GM12878 (cell line): ENCODE measurements at regions not wholly inside any gene's neighbourhood (a gene's known extent, or its start where the extent isn't known, plus 50 kb on each side); places are given as distances from the start of the nearest gene placed in this dataset.

Experiments
- ATAC-seq: fragments of 200-7000 bp; cut with Tn5 transposase; 3 replicates; pipeline ENCODE4 v1.9.1; 2020; ENCODE audit warnings: mild to moderate bottlenecking, moderate library complexity
- BruUV-seq: library from RNA; stranded (reverse); fragments of 400-500 nt; replicated peaks from 2 replicates; lab custom pipeline; 2021; lab: Mats Ljungman, UMichigan
- CTCF ChIA-PET: fragments of 300-600 bp; sonication (Branson Sonifier 250); formaldehyde crosslinking; extraction: SDS; loops from one replicate; lab custom pipeline; 2021; ENCODE audit warnings: inconsistent platforms; lab: Yijun Ruan, JAX
- POLR2A ChIA-PET: fragments of 350-600 bp; formaldehyde crosslinking; extraction: SDS; loops from one replicate; lab custom pipeline; 2021; ENCODE audit warnings: inconsistent platforms; lab: Charles Lee
- RAD21 ChIA-PET: fragments of 300-600 bp; sonication (Branson Sonifier 250); formaldehyde crosslinking; loops from one replicate; lab custom pipeline; 2023; ENCODE audit warnings: antibody characterized with exemption; ENCODE audit not compliant: unreplicated experiment; lab: Charles Lee
- SMC1A ChIA-PET: fragments of 300-600 bp; sonication (Branson Sonifier 250); formaldehyde crosslinking; loops from one replicate; lab custom pipeline; 2023; ENCODE audit not compliant: unreplicated experiment, uncharacterized antibody; lab: Charles Lee
- DNase-seq: peaks from one replicate; pipeline ENCODE4 v3.0.0-alpha.2; 2011; ENCODE audit warnings: low read depth, low spot score
- FAIRE-seq: peaks from 3 replicates; lab custom pipeline; 2011; peaks lifted over from hg19 to GRCh38; lab: Jason Lieb, UNC
- H2AFZ ChIP-seq: 2 replicates; pipeline ENCODE4 v1.6.0; 2011; ENCODE audit warnings: low read depth, low read length, control low read depth; ENCODE audit not compliant: control insufficient read depth
- H3K27ac ChIP-seq: 2 replicates; pipeline ENCODE4 v1.5.1; 2011; ENCODE audit warnings: control low read depth; ENCODE audit not compliant: control insufficient read depth, insufficient read depth
- H3K27me3 ChIP-seq, 2 experiments: replicated peaks in 1 of 2; 2 replicates each; pipeline versions ENCODE4 v1.6.0 to v1.6.1; 2011; ENCODE audit warnings: low read length in 1 of 2; ENCODE audit not compliant: control insufficient read depth in 2 of 2, insufficient read depth in 2 of 2
- H3K36me3 ChIP-seq, 2 experiments: 2 replicates each; pipeline ENCODE4 v1.5.1; 2011; ENCODE audit warnings: low read length in 1 of 2; ENCODE audit not compliant: control insufficient read depth in 2 of 2, insufficient read depth in 2 of 2
- H3K4me1 ChIP-seq: 2 replicates; pipeline ENCODE4 v1.6.1; 2011; ENCODE audit warnings: mild to moderate bottlenecking, low read length, moderate library complexity, mixed read lengths; ENCODE audit not compliant: control insufficient read depth, insufficient read depth
- H3K4me2 ChIP-seq: 2 replicates; pipeline ENCODE4 v1.6.0; 2011; ENCODE audit warnings: control low read depth; ENCODE audit not compliant: control insufficient read depth, insufficient read depth
- H3K4me3 ChIP-seq: fragments of 200-600 bp; sonication (generic); 2 replicates; pipeline ENCODE4 v1.5.1; 2016
- H3K79me2 ChIP-seq: 2 replicates; pipeline ENCODE4 v1.6.0; 2011; ENCODE audit warnings: low read length; ENCODE audit not compliant: control insufficient read depth, insufficient read depth
- H3K9ac ChIP-seq: 2 replicates; pipeline ENCODE4 v1.8.0; 2011; ENCODE audit warnings: low read length, control low read depth, mixed read lengths; ENCODE audit not compliant: control insufficient read depth, insufficient read depth
- H3K9me3 ChIP-seq: replicated peaks from 3 replicates; pipeline ENCODE4 v1.5.1; 2011; ENCODE audit warnings: mild to moderate bottlenecking, low read length; ENCODE audit not compliant: control insufficient read depth, insufficient read depth
- H4K20me1 ChIP-seq: 2 replicates; pipeline ENCODE4 v1.6.0; 2011; ENCODE audit not compliant: control insufficient read depth, insufficient read depth
- CHD1 ChIP-seq: IDR thresholded peaks from 2 replicates; pipeline ENCODE4 v1.6.1; 2012; ENCODE audit warnings: low read depth, low read length, improper control_type of control experiment
- POLR2AphosphoS5 ChIP-seq: IDR thresholded peaks from 2 replicates; pipeline ENCODE4 v1.6.1; 2011; ENCODE audit warnings: mild to moderate bottlenecking, low read length, inconsistent platforms
- POU2F2 ChIP-seq: IDR thresholded peaks from 3 replicates; pipeline ENCODE4 v1.6.1; 2011; ENCODE audit warnings: low read depth, mild to moderate bottlenecking, low read length, borderline replicate concordance
- ZNF207 ChIP-seq: fragments of 450-650 bp; IDR thresholded peaks from 2 replicates; pipeline ENCODE4 v1.6.1; 2014; ENCODE audit warnings: antibody characterized with exemption, mild to moderate bottlenecking, borderline replicate concordance
- ZNF217 ChIP-seq: fragments of 450-650 bp; IDR thresholded peaks from 2 replicates; pipeline ENCODE4 v1.6.1; 2017; ENCODE audit warnings: antibody characterized with exemption, mild to moderate bottlenecking
- ZNF274 ChIP-seq: IDR thresholded peaks from one replicate; pipeline ENCODE4 v1.8.0; 2011; ENCODE audit not compliant: insufficient read length, insufficient read depth
- ZZZ3 ChIP-seq: IDR thresholded peaks from 2 replicates; pipeline ENCODE4 v1.6.1; 2011; ENCODE audit warnings: low read depth; ENCODE audit not compliant: control insufficient read depth, insufficient read length
- in situ Hi-C: fragments of 300-500 bp; cut with MboI; formaldehyde crosslinking; loops from 9 replicates; pipeline ENCODE4 v1.14.3; 2018; ENCODE audit warnings: mixed read lengths
- intact Hi-C: fragments of 100-400 bp; cut with micrococcal nuclease; formaldehyde crosslinking; loops from one replicate; pipeline ENCODE4 v1.14.2; 2022; ENCODE audit not compliant: unreplicated experiment
- TF ChIP-seq, protein P1 (sequence below): fragments of 450-650 bp; IDR thresholded peaks from 2 replicates; pipeline ENCODE4 v1.6.1; 2017; ENCODE audit warnings: mild to moderate bottlenecking, moderate library complexity
- TF ChIP-seq, protein P2 (sequence below): IDR thresholded peaks from 2 replicates; pipeline ENCODE4 v1.6.1; 2011; ENCODE audit warnings: low read depth, low read length, improper control_type of control experiment, borderline replicate concordance
- TF ChIP-seq, protein P3 (sequence below), 3 experiments: IDR thresholded peaks in 2 of 3; conservative IDR thresholded peaks in 1 of 3; 2 replicates each; pipeline ENCODE4 v1.5.1; 2011; ENCODE audit warnings: low read depth in 3 of 3, low read length in 3 of 3, mild to moderate bottlenecking in 3 of 3, control low read depth in 2 of 3, moderate library complexity in 2 of 3, inconsistent platforms in 1 of 3, mixed read lengths in 1 of 3; ENCODE audit not compliant: control insufficient read depth in 2 of 3, insufficient read depth in 1 of 3; ENCODE audit errors: extremely low read depth in 1 of 3
- TF ChIP-seq, protein P4 (sequence below): fragments of 450-650 bp; IDR thresholded peaks from 2 replicates; pipeline ENCODE4 v1.6.1; 2017; ENCODE audit warnings: mild to moderate bottlenecking
- TF ChIP-seq, protein P5 (sequence below): fragments of 450-650 bp; IDR thresholded peaks from 2 replicates; pipeline ENCODE4 v1.6.1; 2016; ENCODE audit warnings: mild to moderate bottlenecking

DNA sequence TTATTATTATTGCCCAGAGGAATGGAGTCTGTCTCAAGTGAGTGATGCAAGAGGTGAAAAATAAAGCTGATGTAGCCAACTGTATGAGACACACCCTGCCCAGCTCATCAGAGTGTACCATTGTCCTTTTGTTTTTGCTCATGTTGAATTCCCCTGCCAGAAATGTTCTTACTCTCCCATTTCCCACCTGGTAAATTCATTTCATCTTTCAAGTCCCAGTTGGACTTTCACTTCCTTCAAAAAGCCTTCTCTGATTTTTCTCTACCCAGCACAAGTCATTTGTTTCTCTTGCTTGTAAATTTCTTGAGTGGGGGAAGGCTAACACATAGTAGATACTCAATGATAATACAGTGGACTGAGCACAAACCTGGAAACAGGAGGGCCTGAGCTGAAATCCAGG is 394.5 kb upstream of the ZNF462 start:
- H3K36me3 ChIP-seq = no peaks in the 10 kb centered on the region
- intact Hi-C loops (loop anchor here (1.0 kb wide), 1 partner anchor 47 kb away; no protein-coding TSS in a partner anchor), in situ Hi-C loops (no loop called here)
- ChIA-PET CTCF (interaction anchor here (0.7 to 1.3 kb wide), 4 partner anchors 12 to 163 kb away, joined by 3 read pairs; no protein-coding TSS in a partner anchor), RAD21 (interaction anchor here (0.7 to 2.0 kb wide), 10 partner anchors 35 to 285 kb away, joined by 3 to 11 read pairs (median 4); no protein-coding TSS in a partner anchor), SMC1A (interaction anchor here (0.8 to 3.2 kb wide), 19 partner anchors 9 to 161 kb away, joined by 3 to 22 read pairs (median 6); no protein-coding TSS in a partner anchor), POLR2A (interaction anchor here (0.6 to 1.4 kb wide), 4 partner anchors 20 to 822 kb away, joined by 3 to 5 read pairs (median 4); no protein-coding TSS in a partner anchor)
- H3K4me1 ChIP-seq = peaks cover 6% of the 10 kb centered on the region; the same call in 1 of the 2 replicates
- no peaks in the 10 kb centered on the region for H3K27me3 ChIP-seq
- ATAC-seq (peak; percentile 93), FAIRE-seq (no peak), DNase-seq (peak; percentile 62)
- H3K4me3 ChIP-seq = no peak overlapping the region
- H3K9ac ChIP-seq = no peak overlapping the region
- no peaks in the 10 kb centered on the region; the same call in 2 of the 3 replicates for H3K9me3 ChIP-seq
- H3K27ac ChIP-seq = no peak overlapping the region
- no peaks in the 10 kb centered on the region for H4K20me1 ChIP-seq
- no TSS peak for BruUV-seq
- no peaks in the 10 kb centered on the region for H3K79me2 ChIP-seq
- H3K4me2 ChIP-seq = no peak overlapping the region
- no peak overlapping the region for H2AFZ ChIP-seq
- TF ChIP-seq, protein P1, sequence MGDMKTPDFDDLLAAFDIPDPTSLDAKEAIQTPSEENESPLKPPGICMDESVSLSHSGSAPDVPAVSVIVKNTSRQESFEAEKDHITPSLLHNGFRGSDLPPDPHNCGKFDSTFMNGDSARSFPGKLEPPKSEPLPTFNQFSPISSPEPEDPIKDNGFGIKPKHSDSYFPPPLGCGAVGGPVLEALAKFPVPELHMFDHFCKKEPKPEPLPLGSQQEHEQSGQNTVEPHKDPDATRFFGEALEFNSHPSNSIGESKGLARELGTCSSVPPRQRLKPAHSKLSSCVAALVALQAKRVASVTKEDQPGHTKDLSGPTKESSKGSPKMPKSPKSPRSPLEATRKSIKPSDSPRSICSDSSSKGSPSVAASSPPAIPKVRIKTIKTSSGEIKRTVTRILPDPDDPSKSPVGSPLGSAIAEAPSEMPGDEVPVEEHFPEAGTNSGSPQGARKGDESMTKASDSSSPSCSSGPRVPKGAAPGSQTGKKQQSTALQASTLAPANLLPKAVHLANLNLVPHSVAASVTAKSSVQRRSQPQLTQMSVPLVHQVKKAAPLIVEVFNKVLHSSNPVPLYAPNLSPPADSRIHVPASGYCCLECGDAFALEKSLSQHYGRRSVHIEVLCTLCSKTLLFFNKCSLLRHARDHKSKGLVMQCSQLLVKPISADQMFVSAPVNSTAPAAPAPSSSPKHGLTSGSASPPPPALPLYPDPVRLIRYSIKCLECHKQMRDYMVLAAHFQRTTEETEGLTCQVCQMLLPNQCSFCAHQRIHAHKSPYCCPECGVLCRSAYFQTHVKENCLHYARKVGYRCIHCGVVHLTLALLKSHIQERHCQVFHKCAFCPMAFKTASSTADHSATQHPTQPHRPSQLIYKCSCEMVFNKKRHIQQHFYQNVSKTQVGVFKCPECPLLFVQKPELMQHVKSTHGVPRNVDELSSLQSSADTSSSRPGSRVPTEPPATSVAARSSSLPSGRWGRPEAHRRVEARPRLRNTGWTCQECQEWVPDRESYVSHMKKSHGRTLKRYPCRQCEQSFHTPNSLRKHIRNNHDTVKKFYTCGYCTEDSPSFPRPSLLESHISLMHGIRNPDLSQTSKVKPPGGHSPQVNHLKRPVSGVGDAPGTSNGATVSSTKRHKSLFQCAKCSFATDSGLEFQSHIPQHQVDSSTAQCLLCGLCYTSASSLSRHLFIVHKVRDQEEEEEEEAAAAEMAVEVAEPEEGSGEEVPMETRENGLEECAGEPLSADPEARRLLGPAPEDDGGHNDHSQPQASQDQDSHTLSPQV = no peak
- TF ChIP-seq, protein P2, sequence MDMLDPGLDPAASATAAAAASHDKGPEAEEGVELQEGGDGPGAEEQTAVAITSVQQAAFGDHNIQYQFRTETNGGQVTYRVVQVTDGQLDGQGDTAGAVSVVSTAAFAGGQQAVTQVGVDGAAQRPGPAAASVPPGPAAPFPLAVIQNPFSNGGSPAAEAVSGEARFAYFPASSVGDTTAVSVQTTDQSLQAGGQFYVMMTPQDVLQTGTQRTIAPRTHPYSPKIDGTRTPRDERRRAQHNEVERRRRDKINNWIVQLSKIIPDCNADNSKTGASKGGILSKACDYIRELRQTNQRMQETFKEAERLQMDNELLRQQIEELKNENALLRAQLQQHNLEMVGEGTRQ = no peak
- TF ChIP-seq ZNF274 (no peak), POU2F2 (no peak), ZNF207 (no peak), POLR2AphosphoS5 (no peak), ZZZ3 (no peak), CHD1 (no peak), ZNF217 (no peak; the same call in 1 of the 2 replicates)
- TF ChIP-seq, protein P3, sequence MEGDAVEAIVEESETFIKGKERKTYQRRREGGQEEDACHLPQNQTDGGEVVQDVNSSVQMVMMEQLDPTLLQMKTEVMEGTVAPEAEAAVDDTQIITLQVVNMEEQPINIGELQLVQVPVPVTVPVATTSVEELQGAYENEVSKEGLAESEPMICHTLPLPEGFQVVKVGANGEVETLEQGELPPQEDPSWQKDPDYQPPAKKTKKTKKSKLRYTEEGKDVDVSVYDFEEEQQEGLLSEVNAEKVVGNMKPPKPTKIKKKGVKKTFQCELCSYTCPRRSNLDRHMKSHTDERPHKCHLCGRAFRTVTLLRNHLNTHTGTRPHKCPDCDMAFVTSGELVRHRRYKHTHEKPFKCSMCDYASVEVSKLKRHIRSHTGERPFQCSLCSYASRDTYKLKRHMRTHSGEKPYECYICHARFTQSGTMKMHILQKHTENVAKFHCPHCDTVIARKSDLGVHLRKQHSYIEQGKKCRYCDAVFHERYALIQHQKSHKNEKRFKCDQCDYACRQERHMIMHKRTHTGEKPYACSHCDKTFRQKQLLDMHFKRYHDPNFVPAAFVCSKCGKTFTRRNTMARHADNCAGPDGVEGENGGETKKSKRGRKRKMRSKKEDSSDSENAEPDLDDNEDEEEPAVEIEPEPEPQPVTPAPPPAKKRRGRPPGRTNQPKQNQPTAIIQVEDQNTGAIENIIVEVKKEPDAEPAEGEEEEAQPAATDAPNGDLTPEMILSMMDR (IDR thresholded peaks at IDR 0.05 in 2 of 3, conservative IDR thresholded peaks at IDR 0.05 in 1 of 3; ENCODE audit: control insufficient read depth in 2 of 3, extremely low read depth in 1 of 3, insufficient read depth in 1 of 3, low read depth in 3 of 3, low read length in 3 of 3) = no peak
- TF ChIP-seq, protein P4, sequence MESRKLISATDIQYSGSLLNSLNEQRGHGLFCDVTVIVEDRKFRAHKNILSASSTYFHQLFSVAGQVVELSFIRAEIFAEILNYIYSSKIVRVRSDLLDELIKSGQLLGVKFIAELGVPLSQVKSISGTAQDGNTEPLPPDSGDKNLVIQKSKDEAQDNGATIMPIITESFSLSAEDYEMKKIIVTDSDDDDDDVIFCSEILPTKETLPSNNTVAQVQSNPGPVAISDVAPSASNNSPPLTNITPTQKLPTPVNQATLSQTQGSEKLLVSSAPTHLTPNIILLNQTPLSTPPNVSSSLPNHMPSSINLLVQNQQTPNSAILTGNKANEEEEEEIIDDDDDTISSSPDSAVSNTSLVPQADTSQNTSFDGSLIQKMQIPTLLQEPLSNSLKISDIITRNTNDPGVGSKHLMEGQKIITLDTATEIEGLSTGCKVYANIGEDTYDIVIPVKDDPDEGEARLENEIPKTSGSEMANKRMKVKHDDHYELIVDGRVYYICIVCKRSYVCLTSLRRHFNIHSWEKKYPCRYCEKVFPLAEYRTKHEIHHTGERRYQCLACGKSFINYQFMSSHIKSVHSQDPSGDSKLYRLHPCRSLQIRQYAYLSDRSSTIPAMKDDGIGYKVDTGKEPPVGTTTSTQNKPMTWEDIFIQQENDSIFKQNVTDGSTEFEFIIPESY = no peak
- TF ChIP-seq, protein P5, sequence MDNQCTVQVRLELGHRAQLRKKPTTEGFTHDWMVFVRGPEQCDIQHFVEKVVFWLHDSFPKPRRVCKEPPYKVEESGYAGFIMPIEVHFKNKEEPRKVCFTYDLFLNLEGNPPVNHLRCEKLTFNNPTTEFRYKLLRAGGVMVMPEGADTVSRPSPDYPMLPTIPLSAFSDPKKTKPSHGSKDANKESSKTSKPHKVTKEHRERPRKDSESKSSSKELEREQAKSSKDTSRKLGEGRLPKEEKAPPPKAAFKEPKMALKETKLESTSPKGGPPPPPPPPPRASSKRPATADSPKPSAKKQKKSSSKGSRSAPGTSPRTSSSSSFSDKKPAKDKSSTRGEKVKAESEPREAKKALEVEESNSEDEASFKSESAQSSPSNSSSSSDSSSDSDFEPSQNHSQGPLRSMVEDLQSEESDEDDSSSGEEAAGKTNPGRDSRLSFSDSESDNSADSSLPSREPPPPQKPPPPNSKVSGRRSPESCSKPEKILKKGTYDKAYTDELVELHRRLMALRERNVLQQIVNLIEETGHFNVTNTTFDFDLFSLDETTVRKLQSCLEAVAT = no peak
